WTC11 (cell line): ENCODE measurements at regions not wholly inside any gene's neighbourhood (a gene's known extent, or its start where the extent isn't known, plus 50 kb on each side); places are given as distances from the start of the nearest gene placed in this dataset.

Experiments
- ATAC-seq: fragments of 200-7000 bp; cut with Tn5 transposase; 2 replicates; pipeline ENCODE4 v1.10.0; 2021; ENCODE audit warnings: mild to moderate bottlenecking, moderate library complexity
- CTCF ChIA-PET: fragments of 300-600 bp; sonication (Branson Sonifier 250); formaldehyde crosslinking; loops from one replicate; lab custom pipeline; 2021; ENCODE audit warnings: antibody characterized with exemption; lab: Charles Lee
- POLR2A ChIA-PET: fragments of 350-600 bp; sonication (Branson Sonifier 250); formaldehyde crosslinking; loops from one replicate; lab custom pipeline; 2021; ENCODE audit warnings: antibody characterized with exemption; lab: Charles Lee
- DNase-seq: peaks from one replicate; pipeline ENCODE4 v3.0.0; 2021; ENCODE audit warnings: low spot score
- H3K27ac Mint-ChIP-seq: 2 replicates; pipeline ENCODE4 v1.8.0; 2021; ENCODE audit warnings: mixed read lengths
- H3K27me3 Mint-ChIP-seq: 2 replicates; pipeline ENCODE4 v1.8.0; 2021; ENCODE audit warnings: low read depth, mild to moderate bottlenecking, moderate library complexity, mixed read lengths
- H3K36me3 Mint-ChIP-seq: 2 replicates; pipeline ENCODE4 v1.8.0; 2021; ENCODE audit warnings: mixed read lengths
- H3K4me1 Mint-ChIP-seq: 2 replicates; pipeline ENCODE4 v1.8.0; 2022; ENCODE audit warnings: mixed read lengths
- H3K4me3 Mint-ChIP-seq: 2 replicates; pipeline ENCODE4 v1.8.0; 2021; ENCODE audit warnings: mild to moderate bottlenecking, moderate library complexity, mixed read lengths
- H3K9me3 Mint-ChIP-seq: 2 replicates; pipeline ENCODE4 v1.8.0; 2021; ENCODE audit warnings: mixed read lengths
- CBFB ChIP-seq: sonication (generic); formaldehyde crosslinking; IDR thresholded peaks from 2 replicates; pipeline ENCODE4 v1.8.1; 2022; ENCODE audit warnings: mild to moderate bottlenecking, low read depth, missing genetic modification reagents
- EMX1 ChIP-seq: fragments of 250-450 bp; sonication (Bioruptor Pico); IDR thresholded peaks from 2 replicates; pipeline ENCODE4 v1.8.0; 2021; ENCODE audit warnings: mild to moderate bottlenecking
- GABPB1 ChIP-seq: sonication (generic); formaldehyde crosslinking; IDR thresholded peaks from 2 replicates; pipeline ENCODE4 v1.8.1; 2023; ENCODE audit warnings: mild to moderate bottlenecking, missing genetic modification reagents
- IRF2 ChIP-seq: sonication (generic); formaldehyde crosslinking; IDR thresholded peaks from 2 replicates; pipeline ENCODE4 v1.8.0; 2022; ENCODE audit warnings: low read depth, missing genetic modification reagents, borderline replicate concordance
- JUN ChIP-seq: sonication (generic); formaldehyde crosslinking; IDR thresholded peaks from 2 replicates; pipeline ENCODE4 v1.8.0; 2023; ENCODE audit warnings: mild to moderate bottlenecking, missing genetic modification reagents
- KAT7 ChIP-seq: sonication (generic); formaldehyde crosslinking; IDR thresholded peaks from 2 replicates; pipeline ENCODE4 v1.8.1; 2023; ENCODE audit warnings: missing genetic modification reagents, mild to moderate bottlenecking, borderline replicate concordance
- MLX ChIP-seq: sonication (generic); formaldehyde crosslinking; IDR thresholded peaks from 2 replicates; pipeline ENCODE4 v1.8.1; 2023; ENCODE audit warnings: mild to moderate bottlenecking, missing genetic modification reagents, moderate library complexity
- NFYB ChIP-seq: sonication (generic); formaldehyde crosslinking; conservative IDR thresholded peaks from 2 replicates; pipeline ENCODE4 v1.8.0; 2022; ENCODE audit warnings: low read depth, missing genetic modification reagents
- NR2C2 ChIP-seq: sonication (generic); formaldehyde crosslinking; IDR thresholded peaks from 2 replicates; pipeline ENCODE4 v1.8.0; 2022; ENCODE audit warnings: mild to moderate bottlenecking, missing genetic modification reagents
- PREB ChIP-seq: sonication (generic); formaldehyde crosslinking; IDR thresholded peaks from 2 replicates; pipeline ENCODE4 v1.8.1; 2022; ENCODE audit warnings: mild to moderate bottlenecking, missing genetic modification reagents, moderate library complexity, borderline replicate concordance
- RELA ChIP-seq: sonication (generic); formaldehyde crosslinking; IDR thresholded peaks from 2 replicates; pipeline ENCODE4 v1.8.1; 2022; ENCODE audit warnings: missing genetic modification reagents, mild to moderate bottlenecking, borderline replicate concordance
- RORB ChIP-seq: fragments of 250-450 bp; sonication (Bioruptor Pico); IDR thresholded peaks from 2 replicates; pipeline ENCODE4 v1.9.0; 2021; ENCODE audit warnings: mild to moderate bottlenecking
- SOX15 ChIP-seq: fragments of 250-450 bp; sonication (Bioruptor Pico); IDR thresholded peaks from 2 replicates; pipeline ENCODE4 v1.9.0; 2021; ENCODE audit warnings: mild to moderate bottlenecking
- SP1 ChIP-seq: sonication (generic); formaldehyde crosslinking; conservative IDR thresholded peaks from 2 replicates; pipeline ENCODE4 v1.8.1; 2022; ENCODE audit warnings: missing genetic modification reagents
- TCF7 ChIP-seq: sonication (generic); formaldehyde crosslinking; IDR thresholded peaks from 2 replicates; pipeline ENCODE4 v1.8.0; 2022; ENCODE audit warnings: mild to moderate bottlenecking, low read depth, missing genetic modification reagents, moderate library complexity
- USF2 ChIP-seq: sonication (generic); formaldehyde crosslinking; IDR thresholded peaks from 2 replicates; pipeline ENCODE4 v1.8.1; 2023; ENCODE audit warnings: mild to moderate bottlenecking, missing genetic modification reagents, moderate library complexity
- ZBTB21 ChIP-seq: sonication (generic); formaldehyde crosslinking; IDR thresholded peaks from 2 replicates; pipeline ENCODE4 v1.8.1; 2023; ENCODE audit warnings: mild to moderate bottlenecking, missing genetic modification reagents, borderline replicate concordance
- ZBTB43 ChIP-seq: sonication (generic); formaldehyde crosslinking; IDR thresholded peaks from 2 replicates; pipeline ENCODE4 v1.8.1; 2023; ENCODE audit warnings: mild to moderate bottlenecking, missing genetic modification reagents
- ZMAT4 ChIP-seq: fragments of 250-450 bp; sonication (Bioruptor Pico); IDR thresholded peaks from 2 replicates; pipeline ENCODE4 v1.9.0; 2021; ENCODE audit warnings: mild to moderate bottlenecking
- ZNF232 ChIP-seq: sonication (generic); formaldehyde crosslinking; IDR thresholded peaks from 2 replicates; pipeline ENCODE4 v1.8.0; 2022; ENCODE audit warnings: mild to moderate bottlenecking, missing genetic modification reagents
- ZNF263 ChIP-seq: sonication (generic); formaldehyde crosslinking; IDR thresholded peaks from 2 replicates; pipeline ENCODE4 v1.8.1; 2022; ENCODE audit warnings: low read depth, mild to moderate bottlenecking, moderate library complexity, missing genetic modification reagents
- ZNF281 ChIP-seq: sonication (generic); formaldehyde crosslinking; IDR thresholded peaks from 2 replicates; pipeline ENCODE4 v1.8.0; 2023; ENCODE audit warnings: mild to moderate bottlenecking, missing genetic modification reagents
- TF ChIP-seq, protein P1 (sequence below): sonication (generic); formaldehyde crosslinking; IDR thresholded peaks from 2 replicates; pipeline ENCODE4 v1.8.1; 2022; ENCODE audit warnings: low read depth, missing genetic modification reagents, borderline replicate concordance
- TF ChIP-seq, protein P2 (sequence below): sonication (generic); formaldehyde crosslinking; IDR thresholded peaks from 2 replicates; pipeline ENCODE4 v1.8.0; 2022; ENCODE audit warnings: mild to moderate bottlenecking, missing genetic modification reagents
- TF ChIP-seq, protein P3 (sequence below): sonication (generic); formaldehyde crosslinking; IDR thresholded peaks from 2 replicates; pipeline ENCODE4 v1.8.0; 2022; ENCODE audit warnings: missing genetic modification reagents

DNA sequence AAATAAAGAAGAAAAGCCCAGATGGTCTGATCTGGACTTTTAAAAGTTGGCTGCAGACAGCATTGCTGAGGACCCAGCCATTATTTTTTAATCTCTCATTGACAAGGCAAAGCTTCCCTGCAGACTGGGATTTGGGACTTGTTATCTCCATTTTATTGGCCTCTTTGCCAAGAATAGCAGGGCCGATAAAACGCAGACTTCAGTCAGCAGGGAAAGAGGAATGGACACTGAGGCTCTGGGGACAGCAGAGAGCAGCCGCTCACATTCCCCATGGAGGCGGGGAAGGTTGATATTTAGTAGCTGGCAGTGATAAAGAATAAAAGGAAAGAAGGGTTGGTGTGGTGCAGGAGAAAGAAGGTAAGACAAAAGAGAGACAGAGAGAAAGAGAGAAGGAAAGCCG is 350.1 kb upstream of the PIK3C3 start:
- Mint-ChIP-seq H3K4me1 (peaks cover 12% of the 10 kb centered on the region), H3K36me3 (no peaks in the 10 kb centered on the region), H3K9me3 (0 out of 2 replicates have a peak, but pooled peaks cover 7% of the 10 kb centered on the region), H3K4me3 (no peak overlapping the region), H3K27me3 (no peaks in the 10 kb centered on the region), H3K27ac (no peak overlapping the region)
- ChIA-PET CTCF (no interaction called here), POLR2A (no interaction called here)
- TF ChIP-seq PREB (CRISPR knock-in tag): no peak
- TF ChIP-seq ZMAT4 (CRISPR knock-in tag): no peak
- no peak for TF ChIP-seq IRF2 (CRISPR knock-in tag)
- no peak for TF ChIP-seq USF2 (CRISPR knock-in tag)
- TF ChIP-seq, protein P1, sequence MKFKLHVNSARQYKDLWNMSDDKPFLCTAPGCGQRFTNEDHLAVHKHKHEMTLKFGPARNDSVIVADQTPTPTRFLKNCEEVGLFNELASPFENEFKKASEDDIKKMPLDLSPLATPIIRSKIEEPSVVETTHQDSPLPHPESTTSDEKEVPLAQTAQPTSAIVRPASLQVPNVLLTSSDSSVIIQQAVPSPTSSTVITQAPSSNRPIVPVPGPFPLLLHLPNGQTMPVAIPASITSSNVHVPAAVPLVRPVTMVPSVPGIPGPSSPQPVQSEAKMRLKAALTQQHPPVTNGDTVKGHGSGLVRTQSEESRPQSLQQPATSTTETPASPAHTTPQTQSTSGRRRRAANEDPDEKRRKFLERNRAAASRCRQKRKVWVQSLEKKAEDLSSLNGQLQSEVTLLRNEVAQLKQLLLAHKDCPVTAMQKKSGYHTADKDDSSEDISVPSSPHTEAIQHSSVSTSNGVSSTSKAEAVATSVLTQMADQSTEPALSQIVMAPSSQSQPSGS (CRISPR knock-in tag): no peak
- TF ChIP-seq ZNF263 (CRISPR knock-in tag): no peak
- TF ChIP-seq ZBTB21 (CRISPR knock-in tag): no peak
- TF ChIP-seq EMX1 (CRISPR knock-in tag): no peak
- no peak for TF ChIP-seq SOX15 (CRISPR knock-in tag)
- TF ChIP-seq NR2C2: no peak
- TF ChIP-seq, protein P2, sequence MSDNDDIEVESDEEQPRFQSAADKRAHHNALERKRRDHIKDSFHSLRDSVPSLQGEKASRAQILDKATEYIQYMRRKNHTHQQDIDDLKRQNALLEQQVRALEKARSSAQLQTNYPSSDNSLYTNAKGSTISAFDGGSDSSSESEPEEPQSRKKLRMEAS (CRISPR knock-in tag): no peak
- no peak for TF ChIP-seq MLX (CRISPR knock-in tag)
- no peak for TF ChIP-seq ZNF232 (CRISPR knock-in tag)
- TF ChIP-seq SP1 (CRISPR knock-in tag): no peak
- TF ChIP-seq CBFB (CRISPR knock-in tag): no peak
- ATAC-seq (no peak), DNase-seq (no peak)

DNA sequence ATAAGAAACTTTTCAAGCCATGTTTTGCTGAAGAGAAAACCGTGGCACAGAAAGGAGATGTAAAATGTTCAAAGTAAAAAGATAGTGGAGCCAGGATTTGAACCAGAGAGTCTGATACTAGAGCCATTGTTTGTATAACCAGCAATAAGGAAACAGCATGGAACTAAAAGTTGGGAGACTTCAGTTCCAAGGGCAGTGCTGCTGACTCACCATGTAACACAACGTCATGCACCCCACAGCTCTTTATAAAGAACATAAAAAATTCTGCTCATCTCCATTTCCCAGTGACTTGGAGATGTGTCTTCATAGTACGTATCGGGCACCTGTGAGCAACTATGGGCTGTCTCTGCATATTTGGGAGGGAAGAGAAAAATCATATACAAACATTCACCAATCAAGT is 353.0 kb upstream of the PIK3C3 start:
- Mint-ChIP-seq H3K27ac (no peak overlapping the region), H3K36me3 (no peaks in the 10 kb centered on the region), H3K4me3 (no peak overlapping the region), H3K4me1 (peaks cover 12% of the 10 kb centered on the region), H3K27me3 (no peaks in the 10 kb centered on the region), H3K9me3 (no peaks in the 10 kb centered on the region)
- ChIA-PET POLR2A (no interaction called here), CTCF (no interaction called here)
- no peak for ATAC-seq
- no peak for DNase-seq
- TF ChIP-seq JUN (CRISPR knock-in tag) (no peak), KAT7 (CRISPR knock-in tag) (no peak), RORB (CRISPR knock-in tag) (no peak), NFYB (CRISPR knock-in tag) (no peak), GABPB1 (no peak), RELA (CRISPR knock-in tag) (no peak), ZBTB43 (no peak), ZNF281 (CRISPR knock-in tag) (no peak), TCF7 (CRISPR knock-in tag) (no peak)
- TF ChIP-seq, protein P3, sequence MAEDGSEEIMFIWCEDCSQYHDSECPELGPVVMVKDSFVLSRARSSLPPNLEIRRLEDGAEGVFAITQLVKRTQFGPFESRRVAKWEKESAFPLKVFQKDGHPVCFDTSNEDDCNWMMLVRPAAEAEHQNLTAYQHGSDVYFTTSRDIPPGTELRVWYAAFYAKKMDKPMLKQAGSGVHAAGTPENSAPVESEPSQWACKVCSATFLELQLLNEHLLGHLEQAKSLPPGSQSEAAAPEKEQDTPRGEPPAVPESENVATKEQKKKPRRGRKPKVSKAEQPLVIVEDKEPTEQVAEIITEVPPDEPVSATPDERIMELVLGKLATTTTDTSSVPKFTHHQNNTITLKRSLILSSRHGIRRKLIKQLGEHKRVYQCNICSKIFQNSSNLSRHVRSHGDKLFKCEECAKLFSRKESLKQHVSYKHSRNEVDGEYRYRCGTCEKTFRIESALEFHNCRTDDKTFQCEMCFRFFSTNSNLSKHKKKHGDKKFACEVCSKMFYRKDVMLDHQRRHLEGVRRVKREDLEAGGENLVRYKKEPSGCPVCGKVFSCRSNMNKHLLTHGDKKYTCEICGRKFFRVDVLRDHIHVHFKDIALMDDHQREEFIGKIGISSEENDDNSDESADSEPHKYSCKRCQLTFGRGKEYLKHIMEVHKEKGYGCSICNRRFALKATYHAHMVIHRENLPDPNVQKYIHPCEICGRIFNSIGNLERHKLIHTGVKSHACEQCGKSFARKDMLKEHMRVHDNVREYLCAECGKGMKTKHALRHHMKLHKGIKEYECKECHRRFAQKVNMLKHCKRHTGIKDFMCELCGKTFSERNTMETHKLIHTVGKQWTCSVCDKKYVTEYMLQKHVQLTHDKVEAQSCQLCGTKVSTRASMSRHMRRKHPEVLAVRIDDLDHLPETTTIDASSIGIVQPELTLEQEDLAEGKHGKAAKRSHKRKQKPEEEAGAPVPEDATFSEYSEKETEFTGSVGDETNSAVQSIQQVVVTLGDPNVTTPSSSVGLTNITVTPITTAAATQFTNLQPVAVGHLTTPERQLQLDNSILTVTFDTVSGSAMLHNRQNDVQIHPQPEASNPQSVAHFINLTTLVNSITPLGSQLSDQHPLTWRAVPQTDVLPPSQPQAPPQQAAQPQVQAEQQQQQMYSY: no peak
